Osteocyte (in vitro differentiated cells): ENCODE measurements at regions not wholly inside any gene's neighbourhood (a gene's known extent, or its start where the extent isn't known, plus 50 kb on each side); places are given as distances from the start of the nearest gene placed in this dataset.

ENCODE experiments used
- DNase-seq: peaks from one replicate; pipeline ENCODE4 v3.0.0; 2021; ENCODE audit warnings: mixed read lengths; ENCODE audit not compliant: unreplicated experiment; ENCODE audit errors: extremely low spot score
- H3K27ac Mint-ChIP-seq: one replicate; pipeline ENCODE4 v1.8.0; 2021; ENCODE audit warnings: mild to moderate bottlenecking, mixed read lengths; ENCODE audit not compliant: unreplicated experiment
- H3K27me3 Mint-ChIP-seq: one replicate; pipeline ENCODE4 v1.8.0; 2021; ENCODE audit warnings: mixed read lengths; ENCODE audit not compliant: unreplicated experiment
- H3K36me3 Mint-ChIP-seq: one replicate; pipeline ENCODE4 v1.8.0; 2021; ENCODE audit warnings: mixed read lengths; ENCODE audit not compliant: unreplicated experiment
- H3K4me1 Mint-ChIP-seq: one replicate; pipeline ENCODE4 v1.8.0; 2021; ENCODE audit warnings: mixed read lengths; ENCODE audit not compliant: unreplicated experiment
- H3K4me3 Mint-ChIP-seq: one replicate; pipeline ENCODE4 v1.8.0; 2021; ENCODE audit warnings: mild to moderate bottlenecking, moderate library complexity, mixed read lengths; ENCODE audit not compliant: unreplicated experiment
- H3K9me3 Mint-ChIP-seq: one replicate; pipeline ENCODE4 v1.8.0; 2021; ENCODE audit warnings: mixed read lengths; ENCODE audit not compliant: unreplicated experiment
- TF ChIP-seq, protein P1 (sequence below): fragments of 200-600 bp; sonication (generic); IDR thresholded peaks from 2 replicates; pipeline ENCODE4 v1.5.0; 2021; ENCODE audit warnings: antibody characterized with exemption, mild to moderate bottlenecking, moderate library complexity

DNA sequence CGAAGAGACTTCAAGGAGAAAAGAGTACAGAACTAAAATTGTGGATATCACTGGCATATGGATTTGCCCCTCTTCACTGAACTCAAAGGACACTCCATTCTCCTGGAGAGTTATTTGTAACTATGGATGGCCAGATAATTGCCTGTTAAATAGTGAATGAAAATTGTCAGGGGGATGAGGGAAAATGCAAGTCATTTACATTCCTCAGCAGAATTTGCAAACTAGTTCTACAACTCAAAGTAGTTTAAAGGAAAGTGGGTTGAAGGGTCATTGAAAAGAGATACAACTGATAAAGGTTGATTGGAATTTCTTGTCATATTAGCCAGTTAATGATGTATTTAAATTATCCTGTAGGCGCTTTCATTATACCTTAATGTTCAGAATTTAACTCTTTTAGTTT, 266.5 kb upstream of the SPOPL start:
- no peak for DNase-seq
- TF ChIP-seq, protein P1, sequence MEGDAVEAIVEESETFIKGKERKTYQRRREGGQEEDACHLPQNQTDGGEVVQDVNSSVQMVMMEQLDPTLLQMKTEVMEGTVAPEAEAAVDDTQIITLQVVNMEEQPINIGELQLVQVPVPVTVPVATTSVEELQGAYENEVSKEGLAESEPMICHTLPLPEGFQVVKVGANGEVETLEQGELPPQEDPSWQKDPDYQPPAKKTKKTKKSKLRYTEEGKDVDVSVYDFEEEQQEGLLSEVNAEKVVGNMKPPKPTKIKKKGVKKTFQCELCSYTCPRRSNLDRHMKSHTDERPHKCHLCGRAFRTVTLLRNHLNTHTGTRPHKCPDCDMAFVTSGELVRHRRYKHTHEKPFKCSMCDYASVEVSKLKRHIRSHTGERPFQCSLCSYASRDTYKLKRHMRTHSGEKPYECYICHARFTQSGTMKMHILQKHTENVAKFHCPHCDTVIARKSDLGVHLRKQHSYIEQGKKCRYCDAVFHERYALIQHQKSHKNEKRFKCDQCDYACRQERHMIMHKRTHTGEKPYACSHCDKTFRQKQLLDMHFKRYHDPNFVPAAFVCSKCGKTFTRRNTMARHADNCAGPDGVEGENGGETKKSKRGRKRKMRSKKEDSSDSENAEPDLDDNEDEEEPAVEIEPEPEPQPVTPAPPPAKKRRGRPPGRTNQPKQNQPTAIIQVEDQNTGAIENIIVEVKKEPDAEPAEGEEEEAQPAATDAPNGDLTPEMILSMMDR: no peak
- peaks cover 17% of the 10 kb centered on the region for H3K27me3 Mint-ChIP-seq
- no peak overlapping the region for H3K27ac Mint-ChIP-seq
- peaks cover 26% of the 10 kb centered on the region for H3K4me1 Mint-ChIP-seq
- no peaks in the 10 kb centered on the region for H3K9me3 Mint-ChIP-seq
- H3K36me3 Mint-ChIP-seq: no peaks in the 10 kb centered on the region
- H3K4me3 Mint-ChIP-seq: no peak overlapping the region

DNA sequence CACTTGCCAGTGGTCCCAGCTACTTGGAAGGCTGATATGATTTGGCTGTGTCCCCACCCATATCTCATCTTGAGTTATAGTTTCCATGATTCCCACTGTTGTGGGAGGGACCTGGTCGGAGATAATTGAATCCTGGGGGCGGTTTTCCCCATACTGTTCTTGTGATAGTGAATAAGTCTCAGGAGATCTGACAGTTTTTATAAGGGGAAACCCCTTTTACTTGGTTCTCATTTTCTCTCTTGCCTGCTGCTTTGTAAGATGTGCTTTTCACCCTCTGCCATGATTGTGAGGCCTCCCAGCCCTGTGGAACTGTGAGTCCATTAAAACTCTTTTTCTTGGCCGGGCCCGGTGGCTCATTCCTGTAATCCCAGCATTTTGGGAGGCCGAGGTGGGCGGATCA, 265.4 kb upstream of the SPOPL start:
- Mint-ChIP-seq H3K9me3 (no peaks in the 10 kb centered on the region), H3K27ac (no peak overlapping the region), H3K4me3 (no peak overlapping the region), H3K4me1 (peaks cover 36% of the 10 kb centered on the region), H3K27me3 (peaks cover 17% of the 10 kb centered on the region), H3K36me3 (no peaks in the 10 kb centered on the region)
- TF ChIP-seq, protein P1: no peak
- DNase-seq: no peak

DNA sequence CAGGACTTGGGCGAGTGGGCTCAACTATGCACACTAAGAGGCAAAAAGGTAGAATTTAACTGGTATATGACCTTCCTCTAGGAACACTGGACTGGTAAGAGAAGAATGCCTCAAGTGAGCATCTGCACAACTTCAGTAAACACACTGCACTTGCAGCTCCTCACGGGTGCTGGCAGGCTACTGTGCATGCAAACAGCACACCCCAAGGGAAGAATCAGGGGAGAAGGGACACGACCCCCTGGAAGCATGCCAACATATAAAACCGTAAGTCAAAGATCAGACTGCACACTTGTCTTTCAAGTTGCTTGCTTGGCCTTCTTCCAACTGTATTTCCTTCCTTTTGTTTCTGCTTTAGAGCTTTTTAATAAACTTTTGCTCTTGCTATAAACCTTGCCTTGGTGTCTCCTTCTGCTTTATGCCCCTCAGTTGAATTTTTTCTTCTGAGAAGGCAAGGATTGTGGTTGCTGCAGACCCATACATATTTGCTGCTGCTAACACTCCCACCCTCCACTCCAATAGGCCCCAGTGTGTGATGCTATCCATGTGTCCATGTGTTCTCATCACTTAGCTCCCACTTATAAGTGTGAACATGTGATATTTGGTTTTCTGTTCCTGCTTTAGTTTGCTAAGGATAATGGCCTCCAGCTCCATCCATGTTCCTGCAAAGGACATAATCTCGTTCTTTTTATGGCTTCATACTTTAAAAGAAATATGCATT, 263.7 kb upstream of the SPOPL start:
- H3K4me1 Mint-ChIP-seq: peaks cover 41% of the 10 kb centered on the region
- H3K27me3 Mint-ChIP-seq: peaks cover 17% of the 10 kb centered on the region
- H3K36me3 Mint-ChIP-seq: no peaks in the 10 kb centered on the region
- peak overlapping the region; percentile 1 for H3K27ac Mint-ChIP-seq
- no peaks in the 10 kb centered on the region for H3K9me3 Mint-ChIP-seq
- TF ChIP-seq, protein P1: no peak
- no peak for DNase-seq
- no peak overlapping the region for H3K4me3 Mint-ChIP-seq

DNA sequence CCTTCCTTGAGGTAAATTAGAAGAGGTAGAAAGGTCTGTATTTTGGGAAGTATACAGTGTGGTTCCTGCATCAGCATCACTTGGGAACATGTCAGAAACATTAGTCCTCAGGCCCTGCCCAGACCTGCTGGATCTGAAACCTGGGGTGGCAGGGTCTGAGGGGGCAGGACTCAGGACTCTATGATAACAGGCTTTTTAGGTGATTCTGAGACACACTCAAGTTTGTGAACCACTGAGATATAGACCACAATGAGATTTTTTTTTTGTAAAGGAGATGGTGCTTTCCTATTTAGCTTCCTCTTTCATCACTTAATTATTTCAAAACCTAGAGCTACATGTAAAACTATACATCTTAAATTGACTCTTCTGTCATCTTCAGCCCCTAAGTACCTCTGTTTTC, 262.7 kb upstream of the SPOPL start:
- no peak overlapping the region for H3K4me3 Mint-ChIP-seq
- H3K9me3 Mint-ChIP-seq: no peaks in the 10 kb centered on the region
- peaks cover 13% of the 10 kb centered on the region for H3K27me3 Mint-ChIP-seq
- TF ChIP-seq, protein P1: no peak
- H3K36me3 Mint-ChIP-seq: no peaks in the 10 kb centered on the region
- peak overlapping the region; percentile 45 for H3K27ac Mint-ChIP-seq
- no peak for DNase-seq
- peaks cover 47% of the 10 kb centered on the region for H3K4me1 Mint-ChIP-seq

DNA sequence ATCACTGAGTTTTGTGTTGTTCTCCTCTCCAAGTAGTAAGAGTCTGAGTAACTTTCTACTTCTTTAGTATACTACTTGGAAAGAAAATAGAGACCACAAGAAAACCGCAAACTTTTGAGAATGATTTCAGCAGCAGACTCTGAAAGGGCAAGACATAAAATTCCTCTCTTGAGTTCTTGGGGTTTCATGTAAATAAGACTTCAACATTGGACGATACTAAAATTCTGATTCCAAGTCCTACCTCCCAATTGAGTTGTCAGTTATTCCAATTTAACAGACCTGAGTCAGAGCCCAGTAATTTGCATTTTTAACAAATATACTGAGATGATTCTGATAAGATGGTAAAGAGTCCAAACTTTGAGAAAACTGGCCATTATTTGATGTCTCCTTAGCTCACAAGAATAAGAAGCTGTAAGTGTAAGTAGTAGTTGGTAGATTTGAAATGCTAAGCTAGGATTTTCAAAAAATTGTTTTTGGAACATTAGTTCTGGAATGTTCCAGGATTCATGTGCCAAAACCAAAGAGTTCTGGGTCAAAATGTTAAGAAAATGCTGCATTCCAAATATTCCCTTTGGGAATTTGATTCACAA, 261.6 kb upstream of the SPOPL start:
- Mint-ChIP-seq H3K36me3 (no peaks in the 10 kb centered on the region), H3K27ac (peak overlapping the region; percentile 75)

More for the DNA sequence above, 261.6 kb upstream of the SPOPL start:
- Mint-ChIP-seq H3K9me3 (no peaks in the 10 kb centered on the region), H3K4me1 (peaks cover 58% of the 10 kb centered on the region), H3K27me3 (peaks cover 4% of the 10 kb centered on the region), H3K4me3 (no peak overlapping the region)
- TF ChIP-seq, protein P1: no peak
- no peak for DNase-seq
